PFSK-1 (cell line): ENCODE measurements at regions not wholly inside any gene's neighbourhood (a gene's known extent, or its start where the extent isn't known, plus 50 kb on each side); places are given as distances from the start of the nearest gene placed in this dataset.

Source experiments
- POLR2AphosphoS5 ChIP-seq: IDR thresholded peaks from 2 replicates; pipeline ENCODE4 v1.6.1; 2012; ENCODE audit warnings: low read depth, mild to moderate bottlenecking, control low read depth, low read length, moderate library complexity
- REST ChIP-seq, 2 experiments: IDR thresholded peaks; 2 replicates each; pipeline versions ENCODE4 v1.6.1 to v1.8.0; 2011 to 2012; ENCODE audit warnings: low read depth in 2 of 2, low read length in 2 of 2, control low read depth in 1 of 2, inconsistent platforms in 1 of 2, mild to moderate bottlenecking in 1 of 2, moderate library complexity in 1 of 2; ENCODE audit not compliant: insufficient read depth in 1 of 2
- TAF1 ChIP-seq: IDR thresholded peaks from 2 replicates; pipeline ENCODE4 v1.6.1; 2012; ENCODE audit warnings: low read length, control low read depth, borderline replicate concordance; ENCODE audit not compliant: insufficient read depth

- TF ChIP-seq POLR2AphosphoS5 (no peak), REST (IDR thresholded peaks at IDR 0.05; ENCODE audit: insufficient read depth in 1 of 2, low read depth in 2 of 2, low read length in 2 of 2) (no peak), TAF1 (no peak)
Observed at GRCh38 chr2:172375251-172375650, 52.1 kb upstream of the ITGA6 start.
